ENCODE measurements at regions not wholly inside any gene's neighbourhood (a gene's known extent, or its start where the extent isn't known, plus 50 kb on each side); places are given as distances from the start of the nearest gene placed in this dataset.

GRCh38 chr18:78740876-78741275 is 238.7 kb upstream of the SALL3 start:
- no peak for TF ChIP-seq POLR2AphosphoS5 (IDR thresholded peaks at IDR 0.05)
- no peak for TF ChIP-seq CTCF (IDR thresholded peaks at IDR 0.05)
- TF ChIP-seq POLR2A (IDR thresholded peaks at IDR 0.05): no peak
